NCI-H1092 (cell line): ENCODE measurements at regions not wholly inside any gene's neighbourhood (a gene's known extent, or its start where the extent isn't known, plus 50 kb on each side); places are given as distances from the start of the nearest gene placed in this dataset.

ENCODE experiments used
- DNase-seq: peaks from one replicate; lab custom pipeline; 2025; lab: John Stamatoyannopoulos, UW

DNA sequence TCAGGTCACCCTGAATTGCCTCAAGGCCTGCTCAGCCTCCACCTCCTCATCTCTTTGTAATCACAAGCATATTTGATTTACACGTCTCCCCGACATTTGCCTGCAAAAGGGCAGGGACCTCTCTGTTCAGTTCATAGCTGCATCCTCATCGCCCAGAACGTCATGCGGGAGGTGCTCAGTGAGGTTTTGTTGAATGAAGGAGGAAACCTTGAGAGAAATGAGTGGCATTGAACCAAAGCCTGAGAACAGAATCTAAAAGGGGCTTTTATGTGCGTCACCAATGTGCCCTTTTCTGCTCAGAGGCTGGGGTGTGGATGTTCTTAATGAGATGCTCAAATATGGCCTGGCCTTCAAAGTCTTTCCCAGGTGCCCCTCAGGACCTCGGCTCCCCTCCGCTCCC, 50.0 kb upstream of the LHX5 start:
- DNase-seq = no peak
